Esophagus squamous epithelium (tissue), 5 donors: ENCODE measurements at regions not wholly inside any gene's neighbourhood (a gene's known extent, or its start where the extent isn't known, plus 50 kb on each side); places are given as distances from the start of the nearest gene placed in this dataset.

Experiments
- DNase-seq: peaks from one replicate; lab custom pipeline; 2025; lab: John Stamatoyannopoulos, UW
- H3K27ac ChIP-seq, 4 donors: fragments of 200-600 bp; sonication (generic); one replicate each; pipeline ENCODE4 v1.5.1; 2016 to 2019; ENCODE audit warnings: mild to moderate bottlenecking in 1 of 4
- H3K27me3 ChIP-seq, 4 donors: fragments of 200-600 bp; sonication (generic); 1 replicate in 3 of 4; 2 replicates in 1 of 4; pipeline versions ENCODE4 v1.5.1 to v1.6.0; 2017 to 2021; ENCODE audit warnings: antibody characterized with exemption in 1 of 4
- H3K36me3 ChIP-seq, 3 donors: fragments of 200-600 bp; sonication (generic); one replicate each; pipeline ENCODE4 v1.5.1; 2016 to 2019
- H3K4me1 ChIP-seq, 3 donors: fragments of 200-600 bp; sonication (generic); one replicate each; pipeline ENCODE4 v1.5.1; 2017 to 2019
- H3K4me3 ChIP-seq, 4 donors: fragments of 200-600 bp; sonication (generic); 1 replicate in 3 of 4; 2 replicates in 1 of 4; pipeline ENCODE4 v1.5.1; 2016 to 2019; ENCODE audit warnings: mild to moderate bottlenecking in 2 of 4, moderate library complexity in 1 of 4
- H3K9me3 ChIP-seq, 3 donors: fragments of 200-600 bp; sonication (generic); one replicate each; pipeline ENCODE4 v1.5.1; 2016 to 2019
- POLR2A ChIP-seq, 4 donors: fragments of 450-650 bp; IDR thresholded peaks; one replicate each; pipeline ENCODE4 v1.6.1; 2017; ENCODE audit warnings: antibody characterized with exemption in 4 of 4, mild to moderate bottlenecking in 4 of 4, moderate library complexity in 3 of 4
- WGBS, 2 donors: methylation state at CpG; one replicate each; pipeline ENCODE4 v1.1.5; 2018; 5-methylcytosine and 5-hydroxymethylcytosine counted together
- intact Hi-C: fragments of 100-400 bp; cut with DNase I; formaldehyde crosslinking; loops from one replicate; pipeline ENCODE4 v1.15.0; 2022
- TF ChIP-seq, protein P1 (sequence below), 6 experiments: fragments of 450-650 bp in 4 of 6; fragments of 200-600 bp in 2 of 6; sonication (generic) in 2 of 6; IDR thresholded peaks; one replicate each; pipeline ENCODE4 v1.5.1; 2016 to 2019; ENCODE audit warnings: antibody characterized with exemption in 6 of 6, mild to moderate bottlenecking in 4 of 6, moderate library complexity in 4 of 6
- donor health status: DM: yes; HTN: yes; CAD: no.

DNA sequence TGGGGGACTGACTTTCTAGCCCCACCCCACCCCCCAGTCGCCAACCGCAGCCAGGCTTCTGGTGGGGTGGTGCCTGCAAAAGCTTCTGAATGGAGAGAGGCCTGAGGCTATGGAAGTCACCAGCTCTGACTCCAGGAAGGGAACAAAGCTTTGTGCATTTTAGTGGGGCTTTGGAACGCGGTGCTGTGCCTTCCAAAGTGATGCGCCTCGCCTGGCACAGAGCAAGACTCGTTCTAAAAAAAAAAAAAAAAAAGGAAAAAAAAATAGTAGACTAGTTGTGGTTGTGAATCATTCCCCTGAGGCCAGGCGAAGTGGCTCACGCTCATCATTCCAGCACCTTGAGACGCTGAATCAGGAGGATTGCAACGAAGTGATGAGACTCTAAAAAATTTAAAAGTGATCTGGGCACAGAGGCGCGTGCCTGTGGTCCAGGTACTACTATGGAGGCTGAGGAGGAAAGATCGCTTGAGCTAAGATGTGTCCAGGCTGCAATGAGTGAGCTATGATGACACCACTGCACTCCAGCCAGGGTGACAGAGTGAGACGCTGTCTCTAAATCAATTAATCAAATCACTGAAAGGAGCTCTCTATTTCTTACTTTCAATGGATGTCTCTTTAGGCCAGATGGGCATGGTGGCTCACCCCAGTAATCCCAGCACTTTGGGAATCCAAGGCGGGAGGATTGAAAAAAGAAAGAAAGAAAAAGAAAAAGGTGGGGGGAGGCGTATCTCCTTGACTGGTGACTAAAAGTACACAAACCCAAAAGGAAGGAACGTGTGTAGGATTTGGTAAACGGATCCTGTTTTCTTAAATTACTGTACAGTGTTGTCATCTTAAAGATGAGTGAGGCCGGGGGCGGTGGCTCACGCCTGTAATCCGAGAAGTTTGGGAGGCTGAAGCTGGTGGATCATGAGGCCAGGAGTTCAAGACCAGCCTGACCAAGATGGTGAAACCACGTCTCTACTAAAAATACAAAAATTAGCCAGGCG is 259.6 kb upstream of the ALG10B start:
- TF ChIP-seq, protein P1, sequence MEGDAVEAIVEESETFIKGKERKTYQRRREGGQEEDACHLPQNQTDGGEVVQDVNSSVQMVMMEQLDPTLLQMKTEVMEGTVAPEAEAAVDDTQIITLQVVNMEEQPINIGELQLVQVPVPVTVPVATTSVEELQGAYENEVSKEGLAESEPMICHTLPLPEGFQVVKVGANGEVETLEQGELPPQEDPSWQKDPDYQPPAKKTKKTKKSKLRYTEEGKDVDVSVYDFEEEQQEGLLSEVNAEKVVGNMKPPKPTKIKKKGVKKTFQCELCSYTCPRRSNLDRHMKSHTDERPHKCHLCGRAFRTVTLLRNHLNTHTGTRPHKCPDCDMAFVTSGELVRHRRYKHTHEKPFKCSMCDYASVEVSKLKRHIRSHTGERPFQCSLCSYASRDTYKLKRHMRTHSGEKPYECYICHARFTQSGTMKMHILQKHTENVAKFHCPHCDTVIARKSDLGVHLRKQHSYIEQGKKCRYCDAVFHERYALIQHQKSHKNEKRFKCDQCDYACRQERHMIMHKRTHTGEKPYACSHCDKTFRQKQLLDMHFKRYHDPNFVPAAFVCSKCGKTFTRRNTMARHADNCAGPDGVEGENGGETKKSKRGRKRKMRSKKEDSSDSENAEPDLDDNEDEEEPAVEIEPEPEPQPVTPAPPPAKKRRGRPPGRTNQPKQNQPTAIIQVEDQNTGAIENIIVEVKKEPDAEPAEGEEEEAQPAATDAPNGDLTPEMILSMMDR (IDR thresholded peaks at IDR 0.05): no peak
- no peak for TF ChIP-seq POLR2A (IDR thresholded peaks at IDR 0.05)
- Histone ChIP-seq H3K9me3 (peaks cover 0 to 16% (median 0%) of the 10 kb centered on the region in 3 donors), H3K27me3 (no peaks in the 10 kb centered on the region), H3K4me3 (no peak overlapping the region), H3K27ac (no peak overlapping the region), H3K4me1 (no peaks in the 10 kb centered on the region), H3K36me3 (no peaks in the 10 kb centered on the region)
- no peak for DNase-seq
- 63 to 73% methylated on average over 19 to 22 of the region's 25 CpGs for WGBS, 2 donors
- intact Hi-C loops: no loop called here

DNA sequence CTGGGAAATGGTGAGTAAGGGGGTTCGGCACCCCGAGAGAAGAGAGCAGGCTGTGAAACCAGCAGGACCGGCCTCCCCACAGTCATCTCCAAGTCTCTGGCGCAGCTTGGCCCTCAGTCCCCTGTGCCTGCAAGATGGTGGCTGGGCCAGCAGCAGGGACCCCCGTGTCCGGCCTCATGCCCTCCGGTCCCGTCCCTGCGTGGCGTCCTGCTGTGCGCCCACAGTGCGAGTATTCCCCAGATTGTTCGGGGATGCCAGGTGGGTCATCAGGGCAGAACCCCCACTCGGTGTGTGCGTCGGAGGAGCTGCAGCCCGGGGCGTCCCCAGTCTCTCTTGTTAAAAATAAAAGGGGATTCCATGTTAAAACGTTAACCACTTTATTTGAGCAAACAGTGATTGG is 216.9 kb upstream of the ALG10B start:
- peaks cover 0 to 9% (median 0%) of the 10 kb centered on the region in 3 donors for H3K9me3 ChIP-seq
- no peak overlapping the region for H3K4me3 ChIP-seq
- WGBS, 2 donors: 87 to 92% methylated on average over 5 to 10 of the region's 19 CpGs
- no peaks in the 10 kb centered on the region for H3K36me3 ChIP-seq
- no peaks in the 10 kb centered on the region for H3K27me3 ChIP-seq
- H3K4me1 ChIP-seq: no peaks in the 10 kb centered on the region
- DNase-seq: no peak
- no peak overlapping the region for H3K27ac ChIP-seq
- intact Hi-C loops: no loop called here
- TF ChIP-seq, protein P1 (IDR thresholded peaks at IDR 0.05): no peak
- no peak for TF ChIP-seq POLR2A (IDR thresholded peaks at IDR 0.05)

DNA sequence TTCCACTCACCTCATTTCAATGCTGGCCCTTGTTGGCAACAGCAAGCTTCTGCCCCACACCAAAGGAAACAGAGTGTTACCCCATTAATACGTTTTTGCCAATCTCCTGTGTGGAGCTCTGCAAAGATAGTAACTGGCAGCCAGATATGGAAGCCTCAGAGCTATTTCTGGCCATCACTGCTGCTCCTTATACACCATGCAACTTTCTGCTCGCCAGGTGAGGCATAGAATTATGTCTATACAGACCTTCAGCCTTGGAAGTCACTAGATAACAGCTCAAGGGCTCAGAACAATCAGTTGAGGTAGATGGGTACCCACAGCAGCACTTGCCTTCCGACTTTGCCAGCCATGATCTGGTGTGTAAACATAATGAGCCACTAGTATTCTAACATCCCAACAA is 214.8 kb upstream of the ALG10B start:
- Histone ChIP-seq H3K4me3 (no peak overlapping the region), H3K36me3 (no peaks in the 10 kb centered on the region), H3K4me1 (no peaks in the 10 kb centered on the region), H3K27me3 (no peaks in the 10 kb centered on the region), H3K27ac (no peak overlapping the region), H3K9me3 (peaks cover 0 to 9% (median 0%) of the 10 kb centered on the region in 3 donors)
- DNase-seq: no peak
- intact Hi-C loops: no loop called here
- TF ChIP-seq, protein P1 (IDR thresholded peaks at IDR 0.05): no peak
- TF ChIP-seq POLR2A (IDR thresholded peaks at IDR 0.05): no peak
- WGBS, 2 donors: 25 to 40% methylated on average over 2 to 3 of the region's 3 CpGs

DNA sequence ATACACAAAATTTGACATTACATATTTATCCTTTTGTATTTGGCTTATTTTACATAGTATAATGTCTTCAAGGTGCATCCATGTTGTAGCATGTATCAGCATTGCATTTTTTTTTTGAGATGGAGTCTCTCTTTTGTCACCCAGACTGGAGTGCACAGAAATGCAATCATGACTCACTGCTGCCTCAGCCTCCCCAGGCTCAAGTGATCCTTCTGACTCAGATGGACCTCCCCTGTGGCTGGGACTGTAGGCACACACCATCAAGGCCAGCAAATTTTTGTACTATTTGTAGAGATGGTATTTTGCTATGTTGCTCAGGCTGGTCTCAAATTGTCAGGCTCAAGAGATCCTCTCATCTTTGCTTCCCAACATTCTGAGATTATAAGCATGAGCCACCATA is 214.4 kb upstream of the ALG10B start:
- TF ChIP-seq POLR2A (IDR thresholded peaks at IDR 0.05): no peak
- TF ChIP-seq, protein P1 (IDR thresholded peaks at IDR 0.05): no peak
- DNase-seq: no peak
- H3K4me3 ChIP-seq: no peak overlapping the region

DNA sequence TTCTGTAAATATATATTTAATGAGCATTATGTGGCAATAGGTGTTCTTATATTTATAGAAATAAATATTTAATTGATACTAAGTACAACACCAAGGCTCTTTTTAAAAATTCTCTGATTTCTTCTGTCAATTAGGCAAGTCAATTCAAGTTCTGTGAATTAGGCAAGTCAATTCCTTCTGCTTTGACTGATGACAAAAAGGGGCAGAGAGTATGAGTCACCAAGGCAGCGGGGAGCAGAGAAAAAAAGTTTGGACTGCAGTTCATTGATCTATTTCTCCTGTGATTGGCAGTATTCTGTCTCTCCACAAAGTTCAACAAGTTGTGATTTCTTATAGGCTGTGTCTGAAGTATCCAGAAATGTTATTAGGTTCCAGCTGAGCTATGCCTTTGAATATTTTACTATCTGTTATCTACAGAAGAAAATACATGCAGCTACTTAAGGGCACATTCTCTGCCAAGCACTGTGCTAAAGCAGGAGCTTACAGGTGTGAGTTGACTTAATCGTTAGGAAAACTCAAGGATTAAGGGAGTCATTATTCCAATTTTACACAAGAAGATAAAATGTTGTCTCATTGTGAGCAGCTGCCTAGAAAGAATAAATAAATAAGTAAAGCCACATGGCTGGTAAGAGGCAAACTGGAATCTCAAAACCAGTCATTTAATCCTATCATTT is 206.4 kb upstream of the ALG10B start:
- H3K27me3 ChIP-seq: no peaks in the 10 kb centered on the region
- 40 to 44% methylated on average over 2 of the region's 2 CpGs for WGBS, 2 donors
- intact Hi-C loops: no loop called here
- no peak overlapping the region for H3K4me3 ChIP-seq
- H3K36me3 ChIP-seq: no peaks in the 10 kb centered on the region
- no peak for DNase-seq
- no peaks in the 10 kb centered on the region for H3K9me3 ChIP-seq
- peaks cover 0 to 15% (median 0%) of the 10 kb centered on the region in 3 donors for H3K4me1 ChIP-seq
- H3K27ac ChIP-seq: no peak overlapping the region
- TF ChIP-seq POLR2A (IDR thresholded peaks at IDR 0.05): no peak
- TF ChIP-seq, protein P1 (IDR thresholded peaks at IDR 0.05): no peak

More for the DNA sequence above, 214.4 kb upstream of the ALG10B start:
- intact Hi-C loops: no loop called here
- H3K9me3 ChIP-seq: peaks cover 0 to 9% (median 0%) of the 10 kb centered on the region in 3 donors
- no peaks in the 10 kb centered on the region for H3K27me3 ChIP-seq
- no peak overlapping the region for H3K27ac ChIP-seq
- H3K36me3 ChIP-seq: no peaks in the 10 kb centered on the region
- no peaks in the 10 kb centered on the region for H3K4me1 ChIP-seq
